Heart left ventricle (tissue), 16 donors: ENCODE measurements at regions not wholly inside any gene's neighbourhood (a gene's known extent, or its start where the extent isn't known, plus 50 kb on each side); places are given as distances from the start of the nearest gene placed in this dataset.

Experiments
- ATAC-seq, 4 donors: fragments of 200-7000 bp; cut with Tn5 transposase; one replicate each; pipeline ENCODE4 v1.9.1; 2020 to 2022; ENCODE audit warnings: moderate library complexity in 4 of 4, mild to moderate bottlenecking in 3 of 4, moderate number of reproducible peaks in 1 of 4
- DNase-seq, 5 donors: peaks; one replicate each; pipeline ENCODE4 v3.0.0-alpha.2; 2020
- H3K27ac ChIP-seq, 12 donors: fragments of 200-600 bp; sonication (generic) in 4 of 12; one replicate each; pipeline versions ENCODE4 v1.5.0 to v1.8.0; 2016 to 2022; ENCODE audit warnings: mild to moderate bottlenecking in 2 of 12
- H3K27me3 ChIP-seq, 9 donors: fragments of 200-600 bp; sonication (generic) in 2 of 9; one replicate each; pipeline versions ENCODE4 v1.5.1 to v1.8.0; 2016 to 2022; ENCODE audit warnings: mild to moderate bottlenecking in 3 of 9
- H3K36me3 ChIP-seq, 9 donors: fragments of 200-600 bp; sonication (generic) in 2 of 9; one replicate each; pipeline versions ENCODE4 v1.5.0 to v1.8.0; 2018 to 2022; ENCODE audit warnings: mild to moderate bottlenecking in 2 of 9
- H3K4me1 ChIP-seq, 12 donors: fragments of 200-600 bp; sonication (generic) in 4 of 12; one replicate each; pipeline versions ENCODE4 v1.5.0 to v1.8.0; 2016 to 2022; ENCODE audit warnings: mild to moderate bottlenecking in 3 of 12
- H3K4me3 ChIP-seq, 12 donors: fragments of 200-600 bp; sonication (generic) in 4 of 12; one replicate each; pipeline versions ENCODE4 v1.5.0 to v1.8.0; 2017 to 2022; ENCODE audit warnings: mild to moderate bottlenecking in 9 of 12, moderate library complexity in 4 of 12
- H3K9me3 ChIP-seq, 12 donors: fragments of 200-600 bp; sonication (generic) in 4 of 12; one replicate each; pipeline versions ENCODE4 v1.5.0 to v1.8.0; 2016 to 2022; ENCODE audit warnings: mild to moderate bottlenecking in 1 of 12
- POLR2A ChIP-seq, 2 donors: fragments of 450-650 bp; IDR thresholded peaks; one replicate each; pipeline ENCODE4 v1.6.1; 2017; ENCODE audit warnings: antibody characterized with exemption in 2 of 2, mild to moderate bottlenecking in 2 of 2, moderate library complexity in 2 of 2
- WGBS, 4 donors: extraction: QIAGEN DNeasy Blood & Tissue Kit in 2 of 4; methylation state at CpG; one replicate each; pipeline versions ENCODE4 v1.1.5 to v1.1.7; 2013 to 2018; 5-methylcytosine and 5-hydroxymethylcytosine counted together
- intact Hi-C, 10 donors: fragments of 100-400 bp; cut with DNase I; formaldehyde crosslinking; loops; one replicate each; pipeline versions ENCODE4 v1.11.1 to v1.14.2; 2022
- TF ChIP-seq, protein P1 (sequence below), 12 donors: fragments of 200-600 bp; sonication (generic) in 4 of 12; IDR thresholded peaks; one replicate each; pipeline versions ENCODE4 v1.5.0 to v1.8.0; 2018 to 2022; ENCODE audit warnings: antibody characterized with exemption in 12 of 12, mild to moderate bottlenecking in 5 of 12
- donor health status: ischemic (EF 13 %, LVEDD 7.1; RV severe dilation, severe dysfunction).
- donor health status: healthy with polysubstance abuse.
- donor health status: DM: no; HTN: yes; CAD: no.
- donor health status: DM: no; HTN: no; CAD: no.
- donor health status: ischemic (EF 25% LVEDD 6.9; RV normal size, moderate dysfunction).
- donor health status: ischemic (EF 25% LVEDD 5.7; RV mildly dilated, moderate dysfunction).
- donor health status: healthy.
- donor health status: DM: yes; HTN: yes; CAD: no.
- donor health status: ischemic (EF 35%, LVEDD 5.7; RV mildly dilated, moderate dysfunction).
- donor health status: nonischemic (EF 11% LVEDD 7.7; RV severe dilation, severe dysfunction).
- donor health status: DM: yes; HTN: yes; CAD: no.
- donor health status: PGD.
- donor health status: ischemic (EF 29% LVEDD 5.4; RV normal size, mild dysfunction).
- donor health status: nonischemic (EF 23%, LVEDD 6.1; RV moderate dilation, normal function).

DNA sequence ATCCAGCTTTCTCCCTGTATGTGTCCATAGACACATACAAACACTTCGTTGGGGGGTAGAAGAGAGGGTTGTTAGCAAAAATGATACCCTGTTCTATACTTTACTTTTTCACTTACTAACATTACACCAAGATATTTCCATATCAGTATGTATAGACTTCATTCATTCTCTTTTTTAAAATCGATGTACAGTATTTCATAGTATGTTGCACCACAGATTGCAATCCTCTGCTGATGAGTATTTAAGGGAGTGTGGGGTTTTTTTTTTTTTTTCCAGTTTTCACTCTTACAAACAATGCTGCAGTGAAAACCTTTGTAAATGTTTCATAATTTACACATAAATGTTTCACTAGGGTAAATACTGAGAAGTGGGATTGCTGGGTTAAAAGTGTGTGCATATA is 402.3 kb downstream of the LRATD1 start:
- Histone ChIP-seq H3K27me3 (no peaks in the 10 kb centered on the region), H3K27ac (no peak overlapping the region), H3K9me3 (no peaks in the 10 kb centered on the region), H3K4me3 (no peak overlapping the region), H3K4me1 (no peaks in the 10 kb centered on the region), H3K36me3 (no peaks in the 10 kb centered on the region)
- intact Hi-C loops, result no loop called here
- TF ChIP-seq POLR2A (IDR thresholded peaks at IDR 0.05), result no peak
- TF ChIP-seq, protein P1, sequence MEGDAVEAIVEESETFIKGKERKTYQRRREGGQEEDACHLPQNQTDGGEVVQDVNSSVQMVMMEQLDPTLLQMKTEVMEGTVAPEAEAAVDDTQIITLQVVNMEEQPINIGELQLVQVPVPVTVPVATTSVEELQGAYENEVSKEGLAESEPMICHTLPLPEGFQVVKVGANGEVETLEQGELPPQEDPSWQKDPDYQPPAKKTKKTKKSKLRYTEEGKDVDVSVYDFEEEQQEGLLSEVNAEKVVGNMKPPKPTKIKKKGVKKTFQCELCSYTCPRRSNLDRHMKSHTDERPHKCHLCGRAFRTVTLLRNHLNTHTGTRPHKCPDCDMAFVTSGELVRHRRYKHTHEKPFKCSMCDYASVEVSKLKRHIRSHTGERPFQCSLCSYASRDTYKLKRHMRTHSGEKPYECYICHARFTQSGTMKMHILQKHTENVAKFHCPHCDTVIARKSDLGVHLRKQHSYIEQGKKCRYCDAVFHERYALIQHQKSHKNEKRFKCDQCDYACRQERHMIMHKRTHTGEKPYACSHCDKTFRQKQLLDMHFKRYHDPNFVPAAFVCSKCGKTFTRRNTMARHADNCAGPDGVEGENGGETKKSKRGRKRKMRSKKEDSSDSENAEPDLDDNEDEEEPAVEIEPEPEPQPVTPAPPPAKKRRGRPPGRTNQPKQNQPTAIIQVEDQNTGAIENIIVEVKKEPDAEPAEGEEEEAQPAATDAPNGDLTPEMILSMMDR (IDR thresholded peaks at IDR 0.05), result no peak
- DNase-seq (no peak), ATAC-seq (no peak)
- WGBS, 4 donors, result 48 to 76% (median 68%) methylated on average over 2 of the region's 2 CpGs

DNA sequence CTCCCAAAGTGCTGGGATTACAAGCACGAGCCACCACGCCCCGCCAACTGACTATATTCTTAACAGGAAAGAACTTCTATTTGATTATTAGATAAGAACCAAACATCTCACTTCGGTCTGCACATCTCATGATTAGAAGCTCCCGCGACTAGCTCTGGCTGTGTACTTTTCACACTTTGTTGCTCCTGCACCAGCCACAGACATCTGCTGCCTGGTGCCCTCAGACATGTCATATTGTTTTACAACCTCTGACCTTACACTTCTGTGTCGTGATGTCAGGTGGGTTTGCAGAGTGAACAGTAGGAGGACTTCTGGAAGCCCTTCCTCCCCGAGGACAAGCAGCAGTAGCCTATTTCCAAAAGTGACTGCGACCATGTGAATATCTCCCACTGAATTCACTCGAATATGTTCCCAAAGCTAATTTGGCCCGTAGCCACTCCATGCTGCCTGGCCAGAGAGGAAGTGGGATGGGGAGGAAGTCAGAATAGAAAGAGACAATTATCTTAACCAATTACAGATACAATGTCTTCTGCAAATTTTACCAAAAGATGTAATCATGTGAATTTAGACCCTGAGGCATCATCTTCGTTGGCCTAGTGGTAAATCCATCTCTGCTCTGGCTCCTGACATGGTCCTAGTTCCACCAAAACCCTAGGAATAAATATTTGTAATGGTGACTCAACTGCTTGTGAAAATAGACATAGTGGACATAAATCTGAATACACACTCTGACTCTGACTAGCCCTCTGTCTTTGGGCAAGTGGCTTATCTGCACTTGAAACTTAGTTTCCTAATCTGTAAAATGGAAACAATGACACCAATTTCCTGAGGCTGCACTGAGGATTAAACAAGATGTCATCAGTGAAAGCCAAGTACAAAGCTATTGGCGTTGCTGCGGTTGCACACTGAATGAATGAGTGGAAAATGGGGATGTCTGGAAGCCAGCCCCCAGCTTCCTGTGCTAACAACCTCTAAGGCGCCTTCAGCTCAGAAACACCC is 406.1 kb downstream of the LRATD1 start:
- ATAC-seq (no peak), DNase-seq (no peak)
- intact Hi-C loops, result no loop called here
- no peak overlapping the region for H3K4me3 ChIP-seq
- WGBS, 4 donors, result 52 to 64% (median 59%) methylated on average over 15 of the region's 15 CpGs
- no peak for TF ChIP-seq POLR2A (IDR thresholded peaks at IDR 0.05)
- TF ChIP-seq, protein P1 (IDR thresholded peaks at IDR 0.05), result no peak
- H3K9me3 ChIP-seq, result no peaks in the 10 kb centered on the region
- no peaks in the 10 kb centered on the region for H3K36me3 ChIP-seq
- no peaks in the 10 kb centered on the region for H3K27me3 ChIP-seq
- H3K27ac ChIP-seq, result no peak overlapping the region
- peaks cover 0 to 4% (median 0%) of the 10 kb centered on the region in 12 donors for H3K4me1 ChIP-seq

DNA sequence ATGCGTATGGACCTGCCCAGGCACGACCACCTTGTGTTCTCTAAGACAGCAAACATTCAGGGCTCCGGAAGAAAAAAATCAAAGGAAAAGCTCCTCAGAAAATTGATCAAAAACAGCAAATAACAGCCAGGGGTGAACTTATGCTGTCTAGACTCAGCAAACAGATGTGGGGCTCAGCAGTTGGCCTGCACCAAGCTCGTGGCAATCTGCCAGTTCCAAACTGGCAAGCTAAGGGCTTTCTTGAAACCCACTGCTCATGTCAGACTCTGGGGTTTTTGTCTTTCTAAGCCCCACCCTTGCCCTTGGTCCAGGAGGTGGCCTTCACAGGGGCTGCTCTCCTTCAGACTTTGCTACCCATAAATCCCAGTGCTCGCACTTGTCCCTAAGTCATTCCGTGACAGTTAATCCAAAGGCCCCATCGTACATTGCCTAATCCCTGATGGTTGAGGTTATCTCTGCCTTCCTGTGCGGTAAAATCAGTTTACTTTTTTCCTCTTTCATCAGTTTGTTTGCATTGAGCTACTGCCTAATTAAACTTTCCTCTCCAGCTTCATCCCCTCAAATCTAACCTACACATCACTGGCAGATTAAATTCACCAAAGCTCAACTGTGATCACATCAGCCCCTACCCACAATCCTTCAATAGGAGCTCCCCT is 408.0 kb downstream of the LRATD1 start:
- TF ChIP-seq POLR2A (IDR thresholded peaks at IDR 0.05), result no peak
- no peaks in the 10 kb centered on the region for H3K27me3 ChIP-seq
- no peak overlapping the region for H3K27ac ChIP-seq
- whole genome bisulfite sequencing, 4 donors, result 72 to 83% (median 79%) methylated on average over 8 of the region's 8 CpGs
- ATAC-seq (no peak), DNase-seq (no peak)
- intact Hi-C loops, result no loop called here
- H3K36me3 ChIP-seq, result no peaks in the 10 kb centered on the region
- peaks cover 0 to 4% (median 0%) of the 10 kb centered on the region in 12 donors for H3K4me1 ChIP-seq
- H3K4me3 ChIP-seq, result no peak overlapping the region
- H3K9me3 ChIP-seq, result no peaks in the 10 kb centered on the region

DNA sequence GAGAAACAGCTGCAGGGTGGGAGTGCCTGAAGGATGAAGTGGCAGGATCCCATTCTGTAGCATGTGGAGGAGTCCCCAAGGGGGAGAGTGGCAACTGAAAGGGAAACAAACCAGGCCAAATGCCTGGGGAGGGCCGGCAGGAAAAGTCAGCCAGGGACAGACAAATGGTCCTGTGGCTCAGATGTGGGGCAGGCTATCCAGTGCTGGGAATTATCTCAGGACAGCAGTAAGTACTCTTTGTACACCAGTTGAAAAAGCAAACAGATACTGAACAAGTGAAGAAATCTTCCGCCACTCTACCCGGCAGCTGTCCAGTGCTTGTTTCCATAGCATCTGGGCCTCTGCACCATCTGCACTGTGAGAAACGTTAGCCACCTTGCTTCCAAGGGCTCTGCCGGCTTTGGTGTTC is 408.9 kb downstream of the LRATD1 start:
- H3K9me3 ChIP-seq, result no peaks in the 10 kb centered on the region
- no peaks in the 10 kb centered on the region for H3K36me3 ChIP-seq
- 31 to 45% (median 41%) methylated on average over 5 of the region's 5 CpGs for WGBS, 4 donors
- DNase-seq (peak in 2 of 5 donors; percentile 20 to 40), ATAC-seq (peak; percentile 36 to 75 (median 70))
- H3K4me1 ChIP-seq, result peaks cover 0 to 4% (median 0%) of the 10 kb centered on the region in 12 donors
- H3K4me3 ChIP-seq, result no peak overlapping the region
- TF ChIP-seq, protein P1 (IDR thresholded peaks at IDR 0.05), result no peak
- no peak for TF ChIP-seq POLR2A (IDR thresholded peaks at IDR 0.05)
- intact Hi-C loops, result no loop called here
- no peaks in the 10 kb centered on the region for H3K27me3 ChIP-seq
- H3K27ac ChIP-seq, result peak overlapping the region in 1 of 12 donors; percentile 71
